Transverse colon (tissue), 4 donors: ENCODE measurements at regions not wholly inside any gene's neighbourhood (a gene's known extent, or its start where the extent isn't known, plus 50 kb on each side); places are given as distances from the start of the nearest gene placed in this dataset.

Experiments used
- DNase-seq: peaks from one replicate; pipeline ENCODE4 v3.0.0-alpha.2; 2019
- H3K27ac ChIP-seq, 4 donors: fragments of 200-600 bp; sonication (generic); 2 replicates each; pipeline ENCODE4 v1.5.1; 2016 to 2018; ENCODE audit warnings: inconsistent platforms in 4 of 4
- H3K27me3 ChIP-seq: fragments of 200-600 bp; sonication (generic); 2 replicates; pipeline ENCODE4 v1.5.1; 2017; ENCODE audit warnings: inconsistent platforms
- H3K36me3 ChIP-seq, 4 donors: fragments of 200-600 bp; sonication (generic); 2 replicates each; pipeline ENCODE4 v1.5.1; 2017 to 2019; ENCODE audit warnings: inconsistent platforms in 4 of 4
- H3K4me1 ChIP-seq, 4 donors: fragments of 200-600 bp; sonication (generic); 2 replicates each; pipeline ENCODE4 v1.5.1; 2017 to 2020; ENCODE audit warnings: inconsistent platforms in 4 of 4
- H3K4me3 ChIP-seq, 4 donors: fragments of 200-600 bp; sonication (generic); 1 replicate in 1 of 4; 2 replicates in 3 of 4; pipeline versions ENCODE4 v1.5.1 to v1.6.1; 2017 to 2019; ENCODE audit warnings: inconsistent platforms in 4 of 4
- H3K9me3 ChIP-seq, 2 donors: fragments of 200-600 bp; sonication (generic); 2 replicates each; pipeline ENCODE4 v1.5.1; 2017 to 2019; ENCODE audit warnings: inconsistent platforms in 2 of 2
- EP300 ChIP-seq: sonication (generic); formaldehyde crosslinking; IDR thresholded peaks from one replicate; pipeline ENCODE4 v1.6.1; 2017; ENCODE audit warnings: antibody characterized with exemption, low read depth
- POLR2A ChIP-seq: fragments of 450-650 bp; IDR thresholded peaks from one replicate; pipeline ENCODE4 v1.6.1; 2016; ENCODE audit warnings: antibody characterized with exemption, mild to moderate bottlenecking, moderate library complexity
- POLR2AphosphoS5 ChIP-seq, 3 donors: sonication (generic); formaldehyde crosslinking; IDR thresholded peaks; one replicate each; pipeline ENCODE4 v1.6.1; 2016; ENCODE audit warnings: antibody characterized with exemption in 3 of 3
- WGBS, 2 donors: methylation state at CpG; one replicate each; pipeline ENCODE4 v1.1.5; 2018; ENCODE audit warnings: low coverage in 1 of 2; 5-methylcytosine and 5-hydroxymethylcytosine counted together
- in situ Hi-C, 4 donors: fragments of 200-750 bp; cut with MboI; loops; one replicate each; pipeline versions ENCODE4 v1.15.0 to v1.15.1; 2017; ENCODE audit warnings: low sequenced_read_pairs in 3 of 4, low pct_ligation_motif_present in 1 of 4, low pct_unique_long_range_greater_than_20kb in 1 of 4
- intact Hi-C: fragments of 100-400 bp; cut with DNase I; formaldehyde crosslinking; loops from one replicate; pipeline ENCODE4 v1.15.1; 2023; ENCODE audit warnings: low total_unique reads
- TF ChIP-seq, protein P1 (sequence below), 5 experiments: fragments of 200-600 bp in 3 of 5; fragments of 450-650 bp in 2 of 5; sonication (generic) in 3 of 5; IDR thresholded peaks; 1 replicate in 2 of 5; 2 replicates in 3 of 5; pipeline ENCODE4 v1.5.1; 2016 to 2017; ENCODE audit warnings: antibody characterized with exemption in 5 of 5, inconsistent platforms in 3 of 5, mild to moderate bottlenecking in 2 of 5, moderate library complexity in 1 of 5

DNA sequence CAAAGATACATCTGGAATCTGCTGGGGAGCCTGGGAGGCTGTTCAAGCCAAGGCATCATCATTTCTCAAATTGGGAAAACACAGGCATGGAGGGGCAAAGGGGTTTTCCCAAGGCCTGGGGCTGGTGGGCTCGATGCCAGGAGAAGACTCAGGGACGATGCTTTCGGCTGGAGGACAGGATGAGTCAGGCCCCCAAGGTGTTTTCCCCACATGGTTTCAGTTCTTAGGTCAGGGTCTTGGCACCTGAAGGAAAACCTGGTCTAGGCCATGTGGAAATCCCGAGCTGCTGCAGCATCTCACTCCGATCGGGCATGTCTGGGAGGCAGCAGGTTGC, 348.1 kb downstream of the CDC5L start:
- intact Hi-C loops, result no loop called here
- TF ChIP-seq, protein P1, sequence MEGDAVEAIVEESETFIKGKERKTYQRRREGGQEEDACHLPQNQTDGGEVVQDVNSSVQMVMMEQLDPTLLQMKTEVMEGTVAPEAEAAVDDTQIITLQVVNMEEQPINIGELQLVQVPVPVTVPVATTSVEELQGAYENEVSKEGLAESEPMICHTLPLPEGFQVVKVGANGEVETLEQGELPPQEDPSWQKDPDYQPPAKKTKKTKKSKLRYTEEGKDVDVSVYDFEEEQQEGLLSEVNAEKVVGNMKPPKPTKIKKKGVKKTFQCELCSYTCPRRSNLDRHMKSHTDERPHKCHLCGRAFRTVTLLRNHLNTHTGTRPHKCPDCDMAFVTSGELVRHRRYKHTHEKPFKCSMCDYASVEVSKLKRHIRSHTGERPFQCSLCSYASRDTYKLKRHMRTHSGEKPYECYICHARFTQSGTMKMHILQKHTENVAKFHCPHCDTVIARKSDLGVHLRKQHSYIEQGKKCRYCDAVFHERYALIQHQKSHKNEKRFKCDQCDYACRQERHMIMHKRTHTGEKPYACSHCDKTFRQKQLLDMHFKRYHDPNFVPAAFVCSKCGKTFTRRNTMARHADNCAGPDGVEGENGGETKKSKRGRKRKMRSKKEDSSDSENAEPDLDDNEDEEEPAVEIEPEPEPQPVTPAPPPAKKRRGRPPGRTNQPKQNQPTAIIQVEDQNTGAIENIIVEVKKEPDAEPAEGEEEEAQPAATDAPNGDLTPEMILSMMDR (IDR thresholded peaks at IDR 0.05), result no peak
- TF ChIP-seq EP300 (no peak), POLR2A (no peak)
- no peaks in the 10 kb centered on the region for H3K9me3 ChIP-seq
- no peak overlapping the region for H3K27ac ChIP-seq
- H3K36me3 ChIP-seq, result no peaks in the 10 kb centered on the region
- no peak for DNase-seq
- H3K4me1 ChIP-seq, result peaks cover 10 to 35% (median 16%) of the 10 kb centered on the region in 4 donors
- no peaks in the 10 kb centered on the region for H3K27me3 ChIP-seq
- in situ Hi-C loops, result no loop called here
- no peak overlapping the region for H3K4me3 ChIP-seq
- WGBS, 2 donors, result 70% methylated on average over 6 of the region's 6 CpGs; no CpG with 5 or more reads in 1 of the 2 donors

DNA sequence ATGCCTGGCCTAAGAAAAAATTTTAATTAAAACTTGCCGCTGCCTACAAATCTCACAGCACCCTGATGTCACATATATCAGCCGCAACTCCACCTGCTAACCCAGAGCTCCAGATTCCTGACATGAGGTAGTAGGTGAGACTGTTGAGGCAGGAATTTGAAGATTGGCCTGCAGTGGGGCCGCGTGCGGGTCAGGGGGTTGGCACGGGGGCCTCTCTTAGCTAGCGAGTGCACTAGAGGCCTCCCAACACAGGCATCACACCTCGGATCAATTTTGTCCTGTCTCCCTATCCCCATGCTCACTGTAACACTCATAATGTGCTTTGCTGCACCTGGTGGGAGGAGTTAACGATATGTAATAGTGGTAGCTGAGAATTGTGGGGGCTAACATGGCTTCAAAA, 349.8 kb downstream of the CDC5L start:
- Histone ChIP-seq H3K9me3 (no peaks in the 10 kb centered on the region), H3K27ac (no peak overlapping the region), H3K4me1 (peaks cover 0 to 20% (median 5%) of the 10 kb centered on the region in 4 donors), H3K27me3 (no peaks in the 10 kb centered on the region), H3K4me3 (no peak overlapping the region), H3K36me3 (no peaks in the 10 kb centered on the region)
- in situ Hi-C loops (no loop called here), intact Hi-C loops (no loop called here)
- DNase-seq, result no peak
- TF ChIP-seq EP300, result no peak
- TF ChIP-seq, protein P1 (IDR thresholded peaks at IDR 0.05), result no peak
- TF ChIP-seq POLR2A, result no peak
- TF ChIP-seq POLR2AphosphoS5 (IDR thresholded peaks at IDR 0.05), result no peak
- 97% methylated on average over 9 of the region's 9 CpGs; no CpG with 5 or more reads in 1 of the 2 donors for WGBS, 2 donors

DNA sequence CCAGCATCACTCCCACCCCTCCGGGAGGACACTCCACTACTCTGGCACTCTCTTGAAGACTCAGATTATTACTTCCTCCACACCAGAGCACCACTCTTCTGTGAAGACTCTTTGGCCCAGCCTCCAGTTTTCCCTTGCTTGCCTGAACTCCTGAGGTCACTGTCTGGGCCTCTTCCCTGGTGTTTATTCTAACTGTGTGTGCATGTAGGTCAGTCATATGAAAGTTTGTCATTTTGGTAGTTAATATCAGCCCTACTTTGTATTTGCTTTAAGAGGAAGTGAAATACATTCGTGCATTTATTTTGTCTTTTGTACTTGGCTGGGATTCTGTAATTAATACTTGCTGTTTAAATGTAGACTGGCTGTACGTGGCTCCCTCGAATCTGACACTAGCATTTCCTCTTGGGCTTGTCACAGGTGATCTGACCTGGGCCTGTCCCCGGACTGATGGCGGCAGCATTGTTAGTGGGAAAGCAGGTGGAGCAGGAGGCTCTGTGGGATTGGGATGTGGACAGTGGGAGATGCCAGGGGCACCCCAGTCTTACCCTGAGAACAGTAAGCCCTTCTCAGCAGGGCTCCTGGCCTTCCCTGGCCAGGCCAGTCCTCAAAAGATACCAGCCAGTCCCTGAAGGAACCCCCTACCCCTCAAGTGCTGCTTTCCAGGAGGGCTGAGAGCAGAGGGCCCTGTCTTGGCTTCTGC, 350.5 kb downstream of the CDC5L start:
- no peaks in the 10 kb centered on the region for H3K36me3 ChIP-seq
- H3K4me3 ChIP-seq, result no peak overlapping the region
- H3K4me1 ChIP-seq, result peaks cover 0 to 20% (median 5%) of the 10 kb centered on the region in 4 donors
- in situ Hi-C loops (no loop called here), intact Hi-C loops (no loop called here)
- TF ChIP-seq EP300 (no peak), POLR2AphosphoS5 (IDR thresholded peaks at IDR 0.05) (no peak), POLR2A (no peak)
- TF ChIP-seq, protein P1 (IDR thresholded peaks at IDR 0.05), result no peak
- DNase-seq, result no peak
- 40 to 78% methylated on average over 1 to 6 of the region's 6 CpGs for WGBS, 2 donors
- no peaks in the 10 kb centered on the region for H3K9me3 ChIP-seq
- H3K27ac ChIP-seq, result no peak overlapping the region
- H3K27me3 ChIP-seq, result no peaks in the 10 kb centered on the region

DNA sequence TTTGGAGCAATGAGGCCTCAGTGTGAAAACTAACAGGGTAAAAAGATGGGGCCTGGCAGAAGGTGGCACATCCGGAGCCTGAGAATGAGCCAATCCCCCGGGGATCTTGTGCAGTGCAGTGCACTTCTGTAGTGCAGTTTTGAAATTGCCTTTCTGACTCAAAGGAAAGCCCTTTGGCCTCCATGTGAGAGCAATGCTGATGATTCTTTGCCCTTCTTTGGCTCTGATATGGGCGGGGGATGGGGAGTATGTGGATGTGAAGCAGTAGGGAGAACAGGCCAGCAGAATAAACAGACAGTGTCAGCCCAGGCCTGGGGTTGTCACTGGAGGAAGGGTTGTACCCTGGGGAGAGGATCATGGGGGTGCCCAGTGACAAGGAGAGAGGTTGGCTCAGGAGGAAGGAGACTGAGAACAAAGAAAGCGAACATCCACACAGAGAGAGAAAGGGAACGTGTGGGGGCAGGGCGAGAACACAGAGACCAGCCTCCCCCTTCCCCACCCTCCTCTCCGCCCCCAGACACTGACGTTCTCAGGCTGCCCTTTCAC, 351.2 kb downstream of the CDC5L start:
- Histone ChIP-seq H3K27ac (no peak overlapping the region), H3K9me3 (no peaks in the 10 kb centered on the region), H3K4me3 (no peak overlapping the region), H3K36me3 (no peaks in the 10 kb centered on the region), H3K4me1 (peaks cover 0 to 17% (median 5%) of the 10 kb centered on the region in 4 donors), H3K27me3 (no peaks in the 10 kb centered on the region)
- in situ Hi-C loops (no loop called here), intact Hi-C loops (no loop called here)
- DNase-seq, result no peak
- no peak for TF ChIP-seq POLR2A
- TF ChIP-seq, protein P1 (IDR thresholded peaks at IDR 0.05), result no peak
- TF ChIP-seq POLR2AphosphoS5 (IDR thresholded peaks at IDR 0.05), result no peak
- TF ChIP-seq EP300, result no peak
- 76 to 94% methylated on average over 3 to 8 of the region's 8 CpGs for WGBS, 2 donors
